ENCODE measurements at regions not wholly inside any gene's neighbourhood (a gene's known extent, or its start where the extent isn't known, plus 50 kb on each side); places are given as distances from the start of the nearest gene placed in this dataset.

GRCh38 chr7:65264258-65264657 lies 109.4 kb upstream of the ZNF92 start:
- TF ChIP-seq SUZ12 (IDR thresholded peaks at IDR 0.05; ENCODE audit: extremely low read depth, insufficient read depth, insufficient read length) (no peak), YY1 (IDR thresholded peaks at IDR 0.05; ENCODE audit: insufficient read depth, insufficient read length) (no peak), ZNF274 (IDR thresholded peaks at IDR 0.05; ENCODE audit: low read depth, low read length) (no peak)
